A673 (cell line): ENCODE measurements at regions not wholly inside any gene's neighbourhood (a gene's known extent, or its start where the extent isn't known, plus 50 kb on each side); places are given as distances from the start of the nearest gene placed in this dataset.

ENCODE experiments used
- CTCF ChIP-seq: fragments of 300-800, 200-600 bp; sonication (generic); conservative IDR thresholded peaks from 2 replicates; pipeline ENCODE4 v1.5.1; 2017; ENCODE audit warnings: low read depth, mild to moderate bottlenecking, antibody characterized with exemption, low read length, moderate library complexity, mixed read lengths
- EZH2 ChIP-seq: fragments of 200-600 bp; sonication (generic); IDR thresholded peaks from 2 replicates; pipeline ENCODE4 v1.6.1; 2017; ENCODE audit warnings: borderline replicate concordance, low read depth, mild to moderate bottlenecking, mixed read lengths, antibody characterized with exemption, low read length; ENCODE audit not compliant: poor library complexity, severe bottlenecking

GRCh38 chr1:117295001-117295400, 72.2 kb upstream of the MAN1A2 start:
- TF ChIP-seq CTCF (no peak), EZH2 (no peak)
